ENCODE measurements at regions not wholly inside any gene's neighbourhood (a gene's known extent, or its start where the extent isn't known, plus 50 kb on each side); places are given as distances from the start of the nearest gene placed in this dataset.

DNA sequence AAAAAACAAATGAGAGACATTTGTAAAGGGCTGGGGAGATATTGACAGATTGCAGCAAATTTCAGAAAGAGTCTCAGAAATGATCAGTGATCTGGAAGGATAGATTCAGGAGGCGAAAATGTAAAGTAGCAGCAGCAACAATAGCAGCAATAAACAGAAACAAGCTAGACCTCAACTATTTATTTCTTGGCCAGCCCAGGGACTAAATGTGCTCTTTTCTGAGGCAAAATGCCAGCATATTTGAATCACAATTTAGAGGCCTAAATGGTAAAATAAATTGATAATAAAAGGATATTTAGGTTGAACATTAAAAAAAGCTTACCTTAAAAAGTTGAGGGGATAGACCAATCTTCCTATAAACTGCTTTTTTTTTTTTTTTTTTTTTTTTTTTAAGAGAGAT is 134.6 kb upstream of the ITGB1 start:
- no peaks in the 10 kb centered on the region for H3K27me3 ChIP-seq
- H3K27ac ChIP-seq = no peak overlapping the region
- H3K9me3 ChIP-seq = peaks cover 0 to 9% (median 0%) of the 10 kb centered on the region in 4 donors
- H3K36me3 ChIP-seq = no peaks in the 10 kb centered on the region
- 69 to 97% methylated on average over 1 of the region's 1 CpG for WGBS, 2 donors
- no peak overlapping the region for H3K4me3 ChIP-seq
- DNase-seq (ENCODE audit: low spot score in 2 of 2) = no peak
- no peaks in the 10 kb centered on the region for H3K4me1 ChIP-seq
- TF ChIP-seq POLR2A (IDR thresholded peaks at IDR 0.05) (no peak), EP300 (IDR thresholded peaks at IDR 0.05) (no peak)
- TF ChIP-seq, protein P1, sequence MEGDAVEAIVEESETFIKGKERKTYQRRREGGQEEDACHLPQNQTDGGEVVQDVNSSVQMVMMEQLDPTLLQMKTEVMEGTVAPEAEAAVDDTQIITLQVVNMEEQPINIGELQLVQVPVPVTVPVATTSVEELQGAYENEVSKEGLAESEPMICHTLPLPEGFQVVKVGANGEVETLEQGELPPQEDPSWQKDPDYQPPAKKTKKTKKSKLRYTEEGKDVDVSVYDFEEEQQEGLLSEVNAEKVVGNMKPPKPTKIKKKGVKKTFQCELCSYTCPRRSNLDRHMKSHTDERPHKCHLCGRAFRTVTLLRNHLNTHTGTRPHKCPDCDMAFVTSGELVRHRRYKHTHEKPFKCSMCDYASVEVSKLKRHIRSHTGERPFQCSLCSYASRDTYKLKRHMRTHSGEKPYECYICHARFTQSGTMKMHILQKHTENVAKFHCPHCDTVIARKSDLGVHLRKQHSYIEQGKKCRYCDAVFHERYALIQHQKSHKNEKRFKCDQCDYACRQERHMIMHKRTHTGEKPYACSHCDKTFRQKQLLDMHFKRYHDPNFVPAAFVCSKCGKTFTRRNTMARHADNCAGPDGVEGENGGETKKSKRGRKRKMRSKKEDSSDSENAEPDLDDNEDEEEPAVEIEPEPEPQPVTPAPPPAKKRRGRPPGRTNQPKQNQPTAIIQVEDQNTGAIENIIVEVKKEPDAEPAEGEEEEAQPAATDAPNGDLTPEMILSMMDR (IDR thresholded peaks at IDR 0.05) = no peak

DNA sequence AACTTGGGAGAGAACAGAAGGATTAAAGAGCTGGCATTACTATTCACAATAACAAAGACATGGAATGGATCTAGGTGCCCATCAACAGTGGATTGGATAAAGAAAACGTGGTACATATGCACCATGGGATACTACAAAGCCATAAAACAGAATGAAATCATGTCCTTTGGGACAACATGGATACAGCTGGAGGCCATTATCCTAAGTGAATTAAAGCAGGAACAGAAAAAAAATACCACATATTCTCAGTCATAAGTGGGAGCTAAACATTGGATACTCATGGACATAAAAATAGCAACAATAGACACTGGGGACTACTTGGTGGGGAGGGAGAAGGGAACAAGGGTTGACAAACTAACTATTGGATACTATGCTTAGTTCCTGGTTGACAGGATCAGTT is 133.2 kb upstream of the ITGB1 start:
- H3K4me1 ChIP-seq = no peaks in the 10 kb centered on the region
- H3K9me3 ChIP-seq = peaks cover 0 to 9% (median 0%) of the 10 kb centered on the region in 4 donors
- 44 to 59% methylated on average over 1 of the region's 1 CpG for WGBS, 2 donors
- H3K27ac ChIP-seq = no peak overlapping the region
- no peak overlapping the region for H3K4me3 ChIP-seq
- TF ChIP-seq EP300 (IDR thresholded peaks at IDR 0.05) = no peak
- TF ChIP-seq, protein P1 (IDR thresholded peaks at IDR 0.05) = no peak
- TF ChIP-seq POLR2A (IDR thresholded peaks at IDR 0.05) = no peak
- no peaks in the 10 kb centered on the region for H3K27me3 ChIP-seq
- H3K36me3 ChIP-seq = no peaks in the 10 kb centered on the region
- no peak for DNase-seq (ENCODE audit: low spot score in 2 of 2)

- Histone ChIP-seq H3K9me3 (no peaks in the 10 kb centered on the region), H3K4me1 (no peaks in the 10 kb centered on the region), H3K27me3 (no peaks in the 10 kb centered on the region), H3K4me3 (no peak overlapping the region), H3K36me3 (no peaks in the 10 kb centered on the region), H3K27ac (no peak overlapping the region)
- DNase-seq (ENCODE audit: low spot score in 2 of 2) = no peak
- 77 to 83% methylated on average over 6 of the region's 6 CpGs for WGBS, 2 donors
- TF ChIP-seq EP300 (IDR thresholded peaks at IDR 0.05) = no peak
- no peak for TF ChIP-seq POLR2A (IDR thresholded peaks at IDR 0.05)
- TF ChIP-seq, protein P1 (IDR thresholded peaks at IDR 0.05) = no peak
These were observed 131.0 kb upstream of the ITGB1 start for GRCh38 chr10:33088990-33089389.

DNA sequence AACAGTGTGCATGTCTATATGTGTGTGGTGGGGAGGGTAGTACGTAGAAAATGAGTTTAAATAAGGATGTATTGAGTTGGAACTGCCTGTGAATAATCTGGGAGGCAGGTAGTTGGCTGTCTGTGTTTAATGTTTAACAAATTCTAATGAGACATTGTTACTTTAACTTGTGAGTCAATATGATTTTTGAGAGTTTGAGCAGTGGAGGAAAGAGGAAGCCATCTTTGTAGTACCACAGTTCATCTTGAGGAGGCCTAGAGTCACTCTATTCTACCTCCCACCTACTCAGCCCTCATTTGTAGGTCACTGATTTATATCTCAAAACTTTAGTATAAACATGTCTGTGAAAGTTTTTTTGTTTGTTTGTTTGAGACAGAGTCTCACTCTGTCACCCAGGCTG is 129.9 kb upstream of the ITGB1 start:
- WGBS, 2 donors = 88 to 93% methylated on average over 1 of the region's 1 CpG
- no peaks in the 10 kb centered on the region for H3K36me3 ChIP-seq
- H3K27ac ChIP-seq = no peak overlapping the region
- no peak overlapping the region for H3K4me3 ChIP-seq
- no peaks in the 10 kb centered on the region for H3K27me3 ChIP-seq
- no peaks in the 10 kb centered on the region for H3K4me1 ChIP-seq
- TF ChIP-seq POLR2A (IDR thresholded peaks at IDR 0.05) (no peak), EP300 (IDR thresholded peaks at IDR 0.05) (no peak)
- TF ChIP-seq, protein P1 (IDR thresholded peaks at IDR 0.05) = no peak
- no peak for DNase-seq (ENCODE audit: low spot score in 2 of 2)
- H3K9me3 ChIP-seq = no peaks in the 10 kb centered on the region

GRCh38 chr10:33087152-33087551 is 129.1 kb upstream of the ITGB1 start:
- TF ChIP-seq, protein P1 (IDR thresholded peaks at IDR 0.05) = no peak
- TF ChIP-seq POLR2A (IDR thresholded peaks at IDR 0.05) (no peak), EP300 (IDR thresholded peaks at IDR 0.05) (no peak)
- no peaks in the 10 kb centered on the region for H3K36me3 ChIP-seq
- H3K4me1 ChIP-seq = no peaks in the 10 kb centered on the region
- no peaks in the 10 kb centered on the region for H3K27me3 ChIP-seq
- H3K4me3 ChIP-seq = no peak overlapping the region
- DNase-seq (ENCODE audit: low spot score in 2 of 2) = no peak
- H3K27ac ChIP-seq = no peak overlapping the region
- H3K9me3 ChIP-seq = no peaks in the 10 kb centered on the region
- WGBS, 2 donors = 59 to 67% methylated on average over 3 of the region's 3 CpGs
